K562 (cell line): ENCODE measurements at regions not wholly inside any gene's neighbourhood (a gene's known extent, or its start where the extent isn't known, plus 50 kb on each side); places are given as distances from the start of the nearest gene placed in this dataset.

Experiments used
- ATF1 ChIP-seq, 2 experiments: fragments of 450-650 bp in 1 of 2; IDR thresholded peaks; 2 replicates each; pipeline ENCODE4 v1.6.1; 2016; ENCODE audit warnings: missing compliant biosample characterization in 1 of 2, missing genetic modification characterization in 1 of 2
- ATF4 ChIP-seq: fragments of 450-650 bp; formaldehyde crosslinking; IDR thresholded peaks from 2 replicates; pipeline ENCODE4 v1.4.0; 2022; ENCODE audit warnings: mild to moderate bottlenecking, moderate library complexity
- CSDE1 ChIP-seq, 2 experiments: fragments of 450-650 bp; IDR thresholded peaks; 2 replicates each; pipeline ENCODE4 v1.6.1; 2016; ENCODE audit warnings: mild to moderate bottlenecking in 1 of 2
- ELK1 ChIP-seq: sonication (generic); formaldehyde crosslinking; IDR thresholded peaks from 2 replicates; pipeline ENCODE4 v1.8.1; 2022; ENCODE audit warnings: missing genetic modification reagents
- ERF ChIP-seq: fragments of 450-650 bp; formaldehyde crosslinking; IDR thresholded peaks from 2 replicates; pipeline ENCODE4 v1.4.0; 2020; ENCODE audit warnings: mild to moderate bottlenecking, mixed read lengths
- ETS2 ChIP-seq: IDR thresholded peaks from 2 replicates; pipeline ENCODE4 v1.6.1; 2016; ENCODE audit warnings: borderline replicate concordance, missing genetic modification characterization, mild to moderate bottlenecking, moderate library complexity, missing compliant biosample characterization; ENCODE audit not compliant: poor library complexity, severe bottlenecking
- MXD1 ChIP-seq: fragments of 250-450 bp; sonication (Bioruptor Pico); IDR thresholded peaks from 2 replicates; pipeline ENCODE4 v1.8.0; 2021; ENCODE audit warnings: borderline replicate concordance, mild to moderate bottlenecking, moderate library complexity; ENCODE audit not compliant: poor library complexity, severe bottlenecking
- PBX2 ChIP-seq, 2 experiments: IDR thresholded peaks in 1 of 2; conservative IDR thresholded peaks in 1 of 2; 2 replicates each; pipeline ENCODE4 v1.6.1; 2016; ENCODE audit warnings: low read depth in 2 of 2, mild to moderate bottlenecking in 1 of 2, missing compliant biosample characterization in 1 of 2, missing genetic modification characterization in 1 of 2, moderate library complexity in 1 of 2
- POLR2A ChIP-seq: fragments of 450-650 bp; conservative IDR thresholded peaks from 2 replicates; pipeline ENCODE4 v1.6.1; 2016
- POLR3A ChIP-seq: IDR thresholded peaks from 2 replicates; pipeline ENCODE4 v1.6.1; 2011; ENCODE audit warnings: borderline replicate concordance, mild to moderate bottlenecking, moderate library complexity; ENCODE audit not compliant: insufficient read length, insufficient read depth; ENCODE audit errors: extremely low read depth
- RFX1 ChIP-seq: fragments of 450-650 bp; IDR thresholded peaks from 2 replicates; pipeline ENCODE4 v1.6.1; 2016; ENCODE audit warnings: mild to moderate bottlenecking, moderate library complexity
- SETDB1 ChIP-seq: IDR thresholded peaks from one replicate; pipeline ENCODE4 v1.6.1; 2012; ENCODE audit warnings: low read length, control low read depth, inconsistent platforms
- SRSF1 ChIP-seq: fragments of 200-400 bp; formaldehyde crosslinking; IDR thresholded peaks from 2 replicates; pipeline ENCODE4 v1.6.1; 2017; ENCODE audit warnings: mild to moderate bottlenecking, low read depth, low read length, moderate library complexity
- TCF3 ChIP-seq: sonication (generic); formaldehyde crosslinking; IDR thresholded peaks from 2 replicates; pipeline ENCODE4 v1.4.0; 2020; ENCODE audit warnings: mild to moderate bottlenecking, missing genetic modification reagents
- USF2 ChIP-seq: sonication (generic); formaldehyde crosslinking; IDR thresholded peaks from 2 replicates; pipeline ENCODE4 v1.5.0; 2020; ENCODE audit warnings: missing genetic modification reagents
- ZNF253 ChIP-seq: fragments of 250-450 bp; sonication (Bioruptor Pico); conservative IDR thresholded peaks from 2 replicates; pipeline ENCODE4 v1.6.1; 2021; ENCODE audit warnings: mild to moderate bottlenecking
- ZNF277 ChIP-seq: fragments of 250-450 bp; sonication (Bioruptor Pico); IDR thresholded peaks from 2 replicates; pipeline ENCODE4 v1.8.0; 2022; ENCODE audit warnings: inconsistent platforms, mild to moderate bottlenecking, moderate library complexity, borderline replicate concordance
- ZNF436 ChIP-seq: fragments of 250-450, 450-650 bp; sonication (Bioruptor Pico); formaldehyde crosslinking; IDR thresholded peaks from 2 replicates; pipeline ENCODE4 v1.7.0; 2020; ENCODE audit warnings: mild to moderate bottlenecking
- ZNF639 ChIP-seq, 2 experiments: fragments of 200-800 bp in 1 of 2; sonication (Bioruptor generic) in 1 of 2; sonication (generic) in 1 of 2; formaldehyde crosslinking in 1 of 2; IDR thresholded peaks in 1 of 2; conservative IDR thresholded peaks in 1 of 2; 2 replicates each; pipeline versions ENCODE4 v1.5.0 to v1.6.1; 2016 to 2020; ENCODE audit warnings: missing compliant biosample characterization in 1 of 2, missing genetic modification characterization in 1 of 2, missing genetic modification reagents in 1 of 2

GRCh38 chr7:97450516-97450915 lies 281.4 kb upstream of the TAC1 start (continued):
- TF ChIP-seq SRSF1 (no peak), ZNF277 (CRISPR knock-in tag) (no peak), ZNF639 (CRISPR knock-in tag; conservative IDR thresholded peaks at IDR 0.05 in 1 of 2, IDR thresholded peaks at IDR 0.05 in 1 of 2) (no peak), USF2 (CRISPR knock-in tag) (no peak), PBX2 (CRISPR knock-in tag; IDR thresholded peaks at IDR 0.05; ENCODE audit: low read depth) (no peak), PBX2 (tag; conservative IDR thresholded peaks at IDR 0.05; ENCODE audit: low read depth) (no peak; the same call in 1 of the 2 replicates), ZNF436 (CRISPR knock-in tag) (no peak), ELK1 (CRISPR knock-in tag) (no peak), ATF4 (CRISPR knock-in tag) (no peak), TCF3 (peak; percentile 52), ZNF253 (no peak), ETS2 (tag) (no peak), CSDE1 (IDR thresholded peaks at IDR 0.05) (no peak), SETDB1 (no peak), MXD1 (CRISPR knock-in tag) (no peak), POLR2A (no peak), ATF1 (CRISPR knock-in tag; IDR thresholded peaks at IDR 0.05) (no peak), ATF1 (tag; IDR thresholded peaks at IDR 0.05) (no peak), ERF (CRISPR knock-in tag) (no peak), RFX1 (peak; percentile 68), POLR3A (no peak)
